ENCODE measurements at regions not wholly inside any gene's neighbourhood (a gene's known extent, or its start where the extent isn't known, plus 50 kb on each side); places are given as distances from the start of the nearest gene placed in this dataset.

DNA sequence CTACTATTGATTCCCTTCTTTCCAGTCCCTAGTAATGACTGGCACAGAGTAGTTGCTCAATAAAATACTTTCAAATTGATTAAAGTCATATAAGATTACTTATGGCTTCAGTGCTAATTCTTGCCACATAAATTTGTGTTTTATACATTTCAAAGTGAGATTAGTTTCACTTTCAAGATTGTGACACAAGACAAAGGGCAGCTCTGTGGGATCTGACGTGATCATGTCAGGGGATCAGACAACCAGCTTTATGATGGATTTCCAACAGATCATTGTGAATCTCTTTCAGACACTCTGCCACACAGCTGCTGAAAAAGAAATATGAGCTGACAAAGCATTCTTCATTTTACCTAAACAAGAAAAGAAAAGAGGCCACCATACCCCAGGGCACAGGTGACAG, 73.4 kb upstream of the POMP start:
- Histone ChIP-seq H3K4me3 (no peak overlapping the region), H3K27ac (replicated peaks) (no peak overlapping the region), H3K27me3 (ENCODE audit: low read depth) (peaks cover 12% of the 10 kb centered on the region), H3K4me1 (no peaks in the 10 kb centered on the region), H3K36me3 (no peaks in the 10 kb centered on the region), H3K9me3 (replicated peaks) (no peaks in the 10 kb centered on the region)
- TF ChIP-seq, protein P1, sequence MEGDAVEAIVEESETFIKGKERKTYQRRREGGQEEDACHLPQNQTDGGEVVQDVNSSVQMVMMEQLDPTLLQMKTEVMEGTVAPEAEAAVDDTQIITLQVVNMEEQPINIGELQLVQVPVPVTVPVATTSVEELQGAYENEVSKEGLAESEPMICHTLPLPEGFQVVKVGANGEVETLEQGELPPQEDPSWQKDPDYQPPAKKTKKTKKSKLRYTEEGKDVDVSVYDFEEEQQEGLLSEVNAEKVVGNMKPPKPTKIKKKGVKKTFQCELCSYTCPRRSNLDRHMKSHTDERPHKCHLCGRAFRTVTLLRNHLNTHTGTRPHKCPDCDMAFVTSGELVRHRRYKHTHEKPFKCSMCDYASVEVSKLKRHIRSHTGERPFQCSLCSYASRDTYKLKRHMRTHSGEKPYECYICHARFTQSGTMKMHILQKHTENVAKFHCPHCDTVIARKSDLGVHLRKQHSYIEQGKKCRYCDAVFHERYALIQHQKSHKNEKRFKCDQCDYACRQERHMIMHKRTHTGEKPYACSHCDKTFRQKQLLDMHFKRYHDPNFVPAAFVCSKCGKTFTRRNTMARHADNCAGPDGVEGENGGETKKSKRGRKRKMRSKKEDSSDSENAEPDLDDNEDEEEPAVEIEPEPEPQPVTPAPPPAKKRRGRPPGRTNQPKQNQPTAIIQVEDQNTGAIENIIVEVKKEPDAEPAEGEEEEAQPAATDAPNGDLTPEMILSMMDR (IDR thresholded peaks at IDR 0.05; ENCODE audit: borderline replicate concordance) = no peak
- DNase-seq = no peak
- intact Hi-C loops (cut with micrococcal nuclease) = no loop called here

DNA sequence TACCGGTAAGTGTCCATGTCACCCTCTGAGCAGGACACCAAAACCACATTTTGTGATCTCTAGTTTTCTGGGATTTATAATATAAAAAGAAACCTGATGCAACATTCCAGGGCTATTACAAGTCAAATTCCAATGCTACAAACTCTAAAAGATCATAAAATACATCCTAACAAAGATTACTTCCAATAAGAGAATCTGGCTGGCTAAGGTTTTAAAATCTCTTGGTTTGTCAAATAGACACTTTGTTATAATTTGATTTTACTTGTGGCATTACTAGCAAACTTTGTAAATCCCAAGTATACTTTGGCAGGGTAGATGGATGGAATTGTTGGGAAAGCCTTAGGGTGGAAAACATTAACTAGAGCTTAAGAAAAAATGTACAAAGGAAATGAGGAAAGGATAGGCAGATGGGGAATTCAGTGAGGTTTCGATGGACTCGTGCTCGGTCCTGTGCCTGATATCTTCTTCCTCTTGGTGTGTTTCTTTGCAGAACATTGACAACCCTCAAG, 74.0 kb upstream of the POMP start:
- intact Hi-C loops (cut with micrococcal nuclease) = no loop called here
- DNase-seq = no peak
- H3K27ac ChIP-seq (replicated peaks) = no peak overlapping the region
- peaks cover 12% of the 10 kb centered on the region for H3K27me3 ChIP-seq (ENCODE audit: low read depth)
- TF ChIP-seq, protein P1 (IDR thresholded peaks at IDR 0.05; ENCODE audit: borderline replicate concordance) = no peak
- H3K36me3 ChIP-seq = no peaks in the 10 kb centered on the region
- no peaks in the 10 kb centered on the region for H3K9me3 ChIP-seq (replicated peaks)
- H3K4me3 ChIP-seq = no peak overlapping the region
- no peaks in the 10 kb centered on the region for H3K4me1 ChIP-seq

DNA sequence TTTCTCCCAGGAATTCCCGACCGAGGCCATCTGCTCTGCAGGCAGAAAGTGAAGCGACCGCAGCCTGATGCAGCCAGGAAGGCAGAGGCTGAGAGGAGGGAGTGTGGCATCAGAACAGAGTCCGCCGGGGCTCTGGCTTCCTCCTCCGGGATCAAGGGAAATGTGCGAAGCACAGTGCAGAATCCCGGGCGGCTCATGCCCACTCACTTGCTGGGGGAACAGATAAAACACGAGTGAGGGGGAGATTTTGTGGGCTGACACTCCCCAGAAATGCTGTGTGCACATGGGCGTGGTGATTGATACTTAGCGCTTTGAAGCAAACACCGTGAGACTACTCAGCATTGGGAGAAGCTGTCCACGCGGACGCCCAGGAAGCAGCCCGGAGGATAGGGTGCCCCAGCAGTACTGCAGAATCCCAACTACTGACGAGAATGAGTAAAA, 75.3 kb upstream of the POMP start:
- TF ChIP-seq, protein P1 (IDR thresholded peaks at IDR 0.05; ENCODE audit: borderline replicate concordance) = no peak
- intact Hi-C loops (cut with micrococcal nuclease) = no loop called here
- Histone ChIP-seq H3K27me3 (ENCODE audit: low read depth) (peaks cover 12% of the 10 kb centered on the region), H3K4me1 (no peaks in the 10 kb centered on the region), H3K27ac (replicated peaks) (no peak overlapping the region), H3K36me3 (no peaks in the 10 kb centered on the region), H3K9me3 (replicated peaks) (no peaks in the 10 kb centered on the region), H3K4me3 (no peak overlapping the region)
- DNase-seq = no peak

DNA sequence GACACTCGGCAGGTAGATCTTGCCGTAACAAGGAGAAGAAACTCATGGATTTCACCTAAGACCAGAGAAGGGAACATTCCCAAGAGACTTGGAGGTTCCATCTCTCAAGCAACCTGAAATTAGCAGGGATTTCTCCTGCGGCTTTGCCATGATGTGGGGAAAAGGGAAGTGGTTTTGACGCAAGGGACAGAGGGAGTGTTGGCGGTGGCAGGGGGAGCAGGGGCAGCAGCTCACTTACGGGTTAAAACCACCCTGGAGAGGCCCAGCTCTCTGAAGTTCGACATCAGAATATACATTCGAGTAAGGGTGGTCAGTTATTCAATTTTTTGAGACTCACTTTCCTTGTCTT, 76.1 kb upstream of the POMP start:
- no peaks in the 10 kb centered on the region for H3K9me3 ChIP-seq (replicated peaks)
- intact Hi-C loops (cut with micrococcal nuclease) = no loop called here

DNA sequence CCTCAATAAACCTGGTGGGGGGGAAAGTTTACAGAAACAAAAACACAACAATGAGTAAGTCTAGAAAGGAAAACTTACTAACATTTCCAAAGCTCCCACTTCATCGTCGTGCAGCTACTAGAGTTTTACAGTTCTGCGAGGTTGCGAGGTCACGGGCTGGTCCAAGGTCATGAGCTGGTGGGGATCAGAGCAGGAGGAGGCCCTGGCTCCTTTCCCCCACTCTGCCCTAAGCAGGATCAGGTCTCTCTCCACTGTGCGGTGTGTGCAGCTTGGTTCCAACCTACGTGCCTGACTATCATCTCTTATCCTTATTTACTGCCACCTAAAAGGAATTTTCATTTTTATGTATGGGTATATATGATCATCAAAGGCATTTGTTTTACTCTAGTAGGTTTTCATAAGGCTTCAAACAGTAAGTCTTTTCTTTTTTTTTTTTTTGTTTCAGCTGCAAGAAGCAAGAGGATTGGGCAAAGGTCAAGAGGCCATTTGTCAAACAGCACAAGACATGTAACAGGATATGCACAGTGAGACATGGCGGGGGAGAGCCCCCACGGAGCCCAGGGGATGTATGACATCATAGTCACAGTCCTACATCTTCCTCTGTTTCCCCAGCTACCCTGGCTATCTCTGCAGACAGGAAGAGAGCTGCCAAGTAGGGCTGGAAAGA, 76.6 kb upstream of the POMP start:
- no peak overlapping the region for H3K4me3 ChIP-seq
- TF ChIP-seq, protein P1 (IDR thresholded peaks at IDR 0.05; ENCODE audit: borderline replicate concordance) = no peak
- no peaks in the 10 kb centered on the region for H3K9me3 ChIP-seq (replicated peaks)
- no peak overlapping the region for H3K27ac ChIP-seq (replicated peaks)
- no peak for DNase-seq
- intact Hi-C loops (cut with micrococcal nuclease) = no loop called here
- peaks cover 12% of the 10 kb centered on the region for H3K27me3 ChIP-seq (ENCODE audit: low read depth)
- H3K4me1 ChIP-seq = no peaks in the 10 kb centered on the region
- no peaks in the 10 kb centered on the region for H3K36me3 ChIP-seq

More for the DNA sequence above, 76.1 kb upstream of the POMP start:
- Histone ChIP-seq H3K27ac (replicated peaks) (no peak overlapping the region), H3K4me3 (no peak overlapping the region), H3K36me3 (no peaks in the 10 kb centered on the region), H3K27me3 (ENCODE audit: low read depth) (peaks cover 12% of the 10 kb centered on the region), H3K4me1 (no peaks in the 10 kb centered on the region)
- no peak for DNase-seq
- TF ChIP-seq, protein P1 (IDR thresholded peaks at IDR 0.05; ENCODE audit: borderline replicate concordance) = no peak
